Esophagus squamous epithelium (tissue), 5 donors: ENCODE measurements at regions not wholly inside any gene's neighbourhood (a gene's known extent, or its start where the extent isn't known, plus 50 kb on each side); places are given as distances from the start of the nearest gene placed in this dataset.
A peak's percentile ranks its signal among the peaks of the same experiment; 100 is the strongest.

Experiments used
- DNase-seq: peaks from one replicate; lab custom pipeline; 2025; lab: John Stamatoyannopoulos, UW
- H3K27ac ChIP-seq, 4 donors: fragments of 200-600 bp; sonication (generic); one replicate each; pipeline ENCODE4 v1.5.1; 2016 to 2019; ENCODE audit warnings: mild to moderate bottlenecking in 1 of 4
- H3K27me3 ChIP-seq, 4 donors: fragments of 200-600 bp; sonication (generic); 1 replicate in 3 of 4; 2 replicates in 1 of 4; pipeline versions ENCODE4 v1.5.1 to v1.6.0; 2017 to 2021; ENCODE audit warnings: antibody characterized with exemption in 1 of 4
- H3K36me3 ChIP-seq, 3 donors: fragments of 200-600 bp; sonication (generic); one replicate each; pipeline ENCODE4 v1.5.1; 2016 to 2019
- H3K4me1 ChIP-seq, 3 donors: fragments of 200-600 bp; sonication (generic); one replicate each; pipeline ENCODE4 v1.5.1; 2017 to 2019
- H3K4me3 ChIP-seq, 4 donors: fragments of 200-600 bp; sonication (generic); 1 replicate in 3 of 4; 2 replicates in 1 of 4; pipeline ENCODE4 v1.5.1; 2016 to 2019; ENCODE audit warnings: mild to moderate bottlenecking in 2 of 4, moderate library complexity in 1 of 4
- H3K9me3 ChIP-seq, 3 donors: fragments of 200-600 bp; sonication (generic); one replicate each; pipeline ENCODE4 v1.5.1; 2016 to 2019
- POLR2A ChIP-seq, 4 donors: fragments of 450-650 bp; IDR thresholded peaks; one replicate each; pipeline ENCODE4 v1.6.1; 2017; ENCODE audit warnings: antibody characterized with exemption in 4 of 4, mild to moderate bottlenecking in 4 of 4, moderate library complexity in 3 of 4
- WGBS, 2 donors: methylation state at CpG; one replicate each; pipeline ENCODE4 v1.1.5; 2018; 5-methylcytosine and 5-hydroxymethylcytosine counted together
- intact Hi-C: fragments of 100-400 bp; cut with DNase I; formaldehyde crosslinking; loops from one replicate; pipeline ENCODE4 v1.15.0; 2022
- TF ChIP-seq, protein P1 (sequence below), 6 experiments: fragments of 450-650 bp in 4 of 6; fragments of 200-600 bp in 2 of 6; sonication (generic) in 2 of 6; IDR thresholded peaks; one replicate each; pipeline ENCODE4 v1.5.1; 2016 to 2019; ENCODE audit warnings: antibody characterized with exemption in 6 of 6, mild to moderate bottlenecking in 4 of 6, moderate library complexity in 4 of 6
- donor health status: DM: yes; HTN: yes; CAD: no.

- H3K4me1 ChIP-seq: no peaks in the 10 kb centered on the region
- peaks cover 0 to 15% (median 0%) of the 10 kb centered on the region in 4 donors for H3K27me3 ChIP-seq
- H3K36me3 ChIP-seq: no peaks in the 10 kb centered on the region
- intact Hi-C loops: no loop called here
- no peak overlapping the region for H3K4me3 ChIP-seq
- WGBS, 2 donors: 54 to 90% methylated on average over 2 to 6 of the region's 6 CpGs
- peaks cover 0 to 5% (median 0%) of the 10 kb centered on the region in 3 donors for H3K9me3 ChIP-seq
- H3K27ac ChIP-seq: no peak overlapping the region
- DNase-seq: no peak
- TF ChIP-seq, protein P1, sequence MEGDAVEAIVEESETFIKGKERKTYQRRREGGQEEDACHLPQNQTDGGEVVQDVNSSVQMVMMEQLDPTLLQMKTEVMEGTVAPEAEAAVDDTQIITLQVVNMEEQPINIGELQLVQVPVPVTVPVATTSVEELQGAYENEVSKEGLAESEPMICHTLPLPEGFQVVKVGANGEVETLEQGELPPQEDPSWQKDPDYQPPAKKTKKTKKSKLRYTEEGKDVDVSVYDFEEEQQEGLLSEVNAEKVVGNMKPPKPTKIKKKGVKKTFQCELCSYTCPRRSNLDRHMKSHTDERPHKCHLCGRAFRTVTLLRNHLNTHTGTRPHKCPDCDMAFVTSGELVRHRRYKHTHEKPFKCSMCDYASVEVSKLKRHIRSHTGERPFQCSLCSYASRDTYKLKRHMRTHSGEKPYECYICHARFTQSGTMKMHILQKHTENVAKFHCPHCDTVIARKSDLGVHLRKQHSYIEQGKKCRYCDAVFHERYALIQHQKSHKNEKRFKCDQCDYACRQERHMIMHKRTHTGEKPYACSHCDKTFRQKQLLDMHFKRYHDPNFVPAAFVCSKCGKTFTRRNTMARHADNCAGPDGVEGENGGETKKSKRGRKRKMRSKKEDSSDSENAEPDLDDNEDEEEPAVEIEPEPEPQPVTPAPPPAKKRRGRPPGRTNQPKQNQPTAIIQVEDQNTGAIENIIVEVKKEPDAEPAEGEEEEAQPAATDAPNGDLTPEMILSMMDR (IDR thresholded peaks at IDR 0.05): peak; percentile 26 to 68 (median 41)
- no peak for TF ChIP-seq POLR2A (IDR thresholded peaks at IDR 0.05)
Measured at GRCh38 chr15:70362886-70363285, 265.2 kb upstream of the TLE3 start.

DNA sequence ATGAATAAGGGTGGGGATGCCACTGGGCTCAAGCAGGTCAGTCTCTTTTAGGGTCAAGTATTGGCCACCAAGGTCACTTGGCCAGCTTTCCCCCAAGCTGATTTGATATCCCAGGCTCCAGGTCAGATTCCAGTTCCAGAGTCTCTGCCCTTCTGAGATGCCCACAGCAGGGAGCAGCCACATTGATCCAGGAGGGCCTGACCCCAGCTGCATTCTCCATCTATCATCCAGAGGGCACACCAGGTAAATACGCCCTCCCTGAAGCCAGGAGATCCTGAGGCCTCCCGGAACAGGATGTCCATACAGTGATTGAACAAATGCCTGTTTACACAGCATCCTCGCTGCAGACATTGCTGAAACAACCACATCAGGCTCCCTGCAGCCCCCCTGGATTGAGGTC is 264.6 kb upstream of the TLE3 start:
- intact Hi-C loops: no loop called here
- no peak for TF ChIP-seq POLR2A (IDR thresholded peaks at IDR 0.05)
- TF ChIP-seq, protein P1 (IDR thresholded peaks at IDR 0.05): no peak
- 50 to 67% methylated on average over 2 to 3 of the region's 3 CpGs for WGBS, 2 donors
- Histone ChIP-seq H3K4me1 (no peaks in the 10 kb centered on the region), H3K27me3 (peaks cover 0 to 15% (median 0%) of the 10 kb centered on the region in 4 donors), H3K9me3 (peaks cover 0 to 5% (median 0%) of the 10 kb centered on the region in 3 donors), H3K36me3 (no peaks in the 10 kb centered on the region), H3K4me3 (no peak overlapping the region), H3K27ac (no peak overlapping the region)
- DNase-seq: no peak

- Histone ChIP-seq H3K9me3 (peaks cover 0 to 5% (median 0%) of the 10 kb centered on the region in 3 donors), H3K4me3 (no peak overlapping the region), H3K27ac (no peak overlapping the region), H3K4me1 (no peaks in the 10 kb centered on the region), H3K36me3 (no peaks in the 10 kb centered on the region), H3K27me3 (peaks cover 0 to 19% (median 0%) of the 10 kb centered on the region in 4 donors)
- TF ChIP-seq, protein P1 (IDR thresholded peaks at IDR 0.05): no peak
- TF ChIP-seq POLR2A (IDR thresholded peaks at IDR 0.05): no peak
- no peak for DNase-seq
- intact Hi-C loops: no loop called here
- WGBS, 2 donors: 90 to 100% methylated on average over 3 to 8 of the region's 11 CpGs
Measured at GRCh38 chr15:70361891-70362290, 264.2 kb upstream of the TLE3 start.

DNA sequence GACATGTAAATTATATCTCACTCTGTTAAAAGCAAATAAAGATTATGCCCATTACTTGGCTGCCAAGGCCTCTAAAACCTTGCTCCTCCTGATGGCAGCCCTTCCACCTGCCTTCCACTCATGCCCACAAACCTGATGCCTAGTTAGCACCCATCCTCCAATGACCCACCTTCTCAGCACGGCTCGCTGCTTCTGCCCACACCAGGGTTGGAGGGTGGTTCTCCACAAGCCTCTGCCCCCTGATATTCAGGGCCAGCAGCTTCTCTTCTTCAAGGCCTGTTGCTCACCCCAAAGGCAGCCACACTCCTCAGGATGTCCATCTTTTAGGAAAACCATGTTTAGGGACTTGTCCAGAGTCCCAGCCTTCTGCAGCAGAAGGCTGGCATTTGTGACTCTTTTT is 263.4 kb upstream of the TLE3 start:
- Histone ChIP-seq H3K36me3 (no peaks in the 10 kb centered on the region), H3K27me3 (peaks cover 0 to 15% (median 0%) of the 10 kb centered on the region in 4 donors), H3K4me1 (no peaks in the 10 kb centered on the region), H3K4me3 (no peak overlapping the region), H3K27ac (no peak overlapping the region), H3K9me3 (peaks cover 0 to 4% (median 0%) of the 10 kb centered on the region in 3 donors)
- intact Hi-C loops: no loop called here
- 89 to 100% methylated on average over 2 of the region's 2 CpGs for WGBS, 2 donors
- DNase-seq: no peak
- TF ChIP-seq, protein P1 (IDR thresholded peaks at IDR 0.05): no peak
- no peak for TF ChIP-seq POLR2A (IDR thresholded peaks at IDR 0.05)

DNA sequence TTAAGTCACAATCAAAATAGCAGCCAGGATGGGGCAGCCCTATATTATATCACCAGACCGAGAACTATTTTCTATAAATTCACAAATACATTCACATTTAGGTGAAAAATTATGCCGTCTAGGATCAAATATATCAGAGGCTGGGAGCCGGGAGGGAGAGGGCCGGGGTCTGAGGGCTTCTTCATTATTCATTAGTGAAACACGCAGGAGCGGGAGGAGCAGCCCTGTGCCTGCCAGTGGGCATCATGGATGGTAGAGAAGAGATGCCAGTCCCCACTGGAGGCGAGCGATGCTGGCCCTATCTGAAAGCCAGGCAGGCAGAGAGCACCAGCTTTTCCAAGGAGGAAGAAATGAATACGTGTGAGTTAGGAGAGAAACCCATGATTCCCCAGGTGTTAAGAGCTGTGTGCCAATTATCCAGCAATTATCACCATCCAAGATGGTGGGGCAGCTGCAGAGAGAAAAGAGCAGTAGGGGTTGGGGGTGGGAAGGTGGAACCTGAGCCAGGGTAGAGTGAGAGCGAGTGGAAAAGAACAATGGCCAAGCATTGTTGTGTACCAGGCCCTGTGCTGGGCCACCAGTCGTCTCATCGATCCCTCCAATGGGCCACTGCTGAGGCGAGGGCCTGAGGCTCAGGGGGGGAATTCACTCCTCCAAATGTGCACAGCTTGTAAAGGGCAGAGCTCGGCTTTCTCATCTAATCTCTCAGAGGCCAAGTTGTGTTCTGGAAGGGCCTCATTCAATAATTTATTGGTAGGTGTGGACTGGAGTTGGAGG is 261.3 kb upstream of the TLE3 start:
- TF ChIP-seq, protein P1 (IDR thresholded peaks at IDR 0.05): no peak
- no peak for TF ChIP-seq POLR2A (IDR thresholded peaks at IDR 0.05)
- no peaks in the 10 kb centered on the region for H3K4me1 ChIP-seq
- H3K27ac ChIP-seq: no peak overlapping the region
- H3K36me3 ChIP-seq: no peaks in the 10 kb centered on the region
- H3K9me3 ChIP-seq: no peaks in the 10 kb centered on the region
- intact Hi-C loops: no loop called here
- DNase-seq: no peak
- no peak overlapping the region for H3K4me3 ChIP-seq
- peaks cover 0 to 19% (median 0%) of the 10 kb centered on the region in 4 donors for H3K27me3 ChIP-seq
- 87 to 94% methylated on average over 12 to 14 of the region's 14 CpGs for WGBS, 2 donors
